ENCODE measurements at regions not wholly inside any gene's neighbourhood (a gene's known extent, or its start where the extent isn't known, plus 50 kb on each side); places are given as distances from the start of the nearest gene placed in this dataset.

DNA sequence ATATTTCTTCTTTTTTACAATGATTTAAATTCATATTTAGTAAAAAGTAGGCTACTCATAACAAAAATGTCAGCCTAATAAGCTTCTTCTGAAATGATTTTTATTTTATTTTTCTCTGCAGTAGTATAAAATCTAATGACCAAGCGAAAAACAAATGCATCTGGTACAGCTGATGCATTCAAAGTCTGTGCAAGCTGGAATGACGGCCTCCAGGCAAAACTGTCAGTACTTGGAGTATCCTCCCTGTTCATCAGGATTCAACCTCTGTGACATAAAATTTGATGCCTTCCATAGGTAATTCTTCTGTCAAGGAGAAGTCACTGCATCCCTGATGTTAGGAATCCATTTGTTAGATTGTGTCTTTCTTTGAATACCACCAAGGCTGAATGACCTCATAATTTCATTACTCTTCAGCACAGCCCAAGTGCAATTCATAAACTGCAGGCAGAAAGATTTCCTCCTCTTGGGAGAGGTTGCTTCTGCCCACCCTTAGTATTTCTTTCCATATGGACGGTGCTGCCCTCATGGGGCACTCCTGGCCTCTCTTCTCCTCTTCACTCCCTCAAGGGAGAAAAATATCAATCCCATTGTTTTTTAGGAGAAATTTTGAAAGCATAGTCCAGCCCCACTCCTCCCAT, 146.4 kb upstream of the STXBP5 start:
- H3K4me3 Mint-ChIP-seq: no peak overlapping the region
- no peaks in the 10 kb centered on the region for H3K9me3 Mint-ChIP-seq
- H3K36me3 Mint-ChIP-seq: peaks cover 1% of the 10 kb centered on the region
- no peak overlapping the region for H3K27ac Mint-ChIP-seq
- H3K4me1 Mint-ChIP-seq: no peaks in the 10 kb centered on the region
- H3K27me3 Mint-ChIP-seq: peaks cover 1% of the 10 kb centered on the region

DNA sequence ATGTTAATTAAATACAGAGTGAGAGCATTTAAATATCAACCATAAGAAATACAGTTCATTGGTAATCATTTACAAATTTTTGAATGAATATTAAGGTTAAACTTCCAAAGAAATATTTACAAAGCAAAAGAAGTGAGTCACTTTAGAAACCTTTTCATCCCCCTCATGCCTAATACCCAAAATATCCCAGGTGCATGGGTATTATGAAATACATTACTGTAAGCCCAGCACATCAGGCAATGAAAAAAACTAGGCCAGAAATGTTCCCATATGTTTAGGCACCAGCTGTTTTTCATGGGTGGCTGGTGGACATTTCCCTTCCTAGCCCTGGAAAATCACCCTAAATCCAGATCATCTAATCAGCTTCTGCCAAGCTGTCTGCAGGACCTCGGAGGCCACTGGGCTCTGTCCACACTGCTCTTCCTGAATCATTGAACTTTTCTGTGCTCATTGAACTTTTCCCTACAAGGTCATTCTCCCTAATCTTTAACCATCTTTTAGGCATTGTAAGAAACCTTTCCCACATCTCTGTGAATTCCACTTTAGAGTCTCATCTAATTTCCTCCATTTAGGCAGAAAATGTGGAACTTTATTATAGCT, 145.3 kb upstream of the STXBP5 start:
- peaks cover 1% of the 10 kb centered on the region for H3K36me3 Mint-ChIP-seq
- no peaks in the 10 kb centered on the region for H3K4me1 Mint-ChIP-seq
- no peak overlapping the region for H3K4me3 Mint-ChIP-seq
- H3K9me3 Mint-ChIP-seq: no peaks in the 10 kb centered on the region
- peaks cover 1% of the 10 kb centered on the region for H3K27me3 Mint-ChIP-seq
- no peak overlapping the region for H3K27ac Mint-ChIP-seq

DNA sequence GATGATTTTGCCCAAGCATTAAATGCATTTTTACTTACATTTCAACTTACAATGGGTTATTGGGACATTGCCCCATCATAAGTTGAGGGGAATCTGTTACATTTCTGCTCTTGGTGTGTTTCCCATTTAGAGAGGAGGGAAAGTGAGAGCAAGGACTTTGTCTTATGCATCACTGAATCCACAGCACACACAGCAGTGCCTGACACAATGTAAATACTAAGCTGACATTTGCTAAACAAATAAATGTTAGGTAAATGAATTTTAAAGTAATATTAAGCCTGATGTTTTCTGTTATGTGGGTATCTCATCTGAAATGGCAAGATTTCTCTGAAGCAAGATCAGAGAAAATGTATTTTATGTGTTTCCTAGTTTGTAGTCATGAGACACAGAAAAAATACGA, 143.6 kb upstream of the STXBP5 start:
- H3K4me1 Mint-ChIP-seq: peaks cover 0 to 5% (median 5%) of the 10 kb centered on the region in 3 donors
- H3K27ac Mint-ChIP-seq: no peak overlapping the region
- peaks cover 3% of the 10 kb centered on the region for H3K27me3 Mint-ChIP-seq
- no peaks in the 10 kb centered on the region for H3K9me3 Mint-ChIP-seq
- peaks cover 5% of the 10 kb centered on the region for H3K36me3 Mint-ChIP-seq
- no peak overlapping the region for H3K4me3 Mint-ChIP-seq

DNA sequence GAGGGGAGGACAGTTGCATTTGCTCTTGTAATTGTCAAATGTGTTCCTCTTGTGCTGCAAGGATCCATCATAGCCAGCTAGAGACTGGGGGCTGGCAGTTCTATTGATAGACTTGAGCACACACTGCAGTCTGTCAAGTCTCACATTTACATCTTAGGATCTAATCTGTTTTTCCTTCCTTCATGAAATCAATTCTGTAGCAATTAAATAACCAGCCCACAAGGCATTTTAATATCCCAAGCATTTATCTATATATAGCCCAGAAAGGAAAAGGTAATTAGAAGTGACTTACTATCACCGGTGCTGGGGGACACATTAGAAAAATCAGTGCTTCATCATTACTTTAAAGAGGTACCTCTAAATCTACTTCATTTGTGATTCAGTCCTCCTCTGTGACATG, 143.0 kb upstream of the STXBP5 start:
- Mint-ChIP-seq H3K36me3 (peaks cover 6% of the 10 kb centered on the region), H3K4me1 (peaks cover 0 to 6% (median 6%) of the 10 kb centered on the region in 3 donors), H3K27me3 (peaks cover 3% of the 10 kb centered on the region), H3K27ac (no peak overlapping the region), H3K4me3 (no peak overlapping the region), H3K9me3 (no peaks in the 10 kb centered on the region)

DNA sequence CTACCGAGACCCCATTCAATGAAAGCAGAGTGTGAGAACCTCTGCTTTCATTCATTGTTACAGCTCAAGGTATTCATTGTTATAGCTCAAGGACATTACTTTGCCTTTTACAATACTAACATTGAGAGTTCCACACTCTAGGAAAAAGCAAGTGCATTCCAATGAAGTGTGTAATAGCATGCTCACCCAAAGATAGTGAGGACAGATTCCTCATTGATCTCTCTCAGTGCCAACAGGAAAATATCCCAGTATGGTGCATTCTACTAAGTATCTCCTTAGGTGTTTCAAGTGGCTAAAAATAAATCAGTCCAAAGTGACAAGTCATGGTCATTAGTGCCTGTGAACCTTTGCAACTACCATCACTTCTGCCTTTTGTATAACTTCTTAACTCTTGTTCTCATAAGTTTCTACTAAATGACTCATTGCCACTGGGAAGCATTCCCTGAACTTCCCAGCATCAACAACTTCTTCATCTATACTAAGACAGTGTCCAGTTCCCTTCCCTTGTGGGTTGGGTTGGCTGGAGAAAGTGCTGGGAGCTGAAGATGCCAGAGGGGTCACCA, 140.7 kb upstream of the STXBP5 start:
- H3K4me3 Mint-ChIP-seq: no peak overlapping the region
- H3K9me3 Mint-ChIP-seq: no peaks in the 10 kb centered on the region
- H3K36me3 Mint-ChIP-seq: peaks cover 7% of the 10 kb centered on the region
- H3K27ac Mint-ChIP-seq: no peak overlapping the region
- peaks cover 3% of the 10 kb centered on the region for H3K27me3 Mint-ChIP-seq
- H3K4me1 Mint-ChIP-seq: peaks cover 0 to 6% (median 6%) of the 10 kb centered on the region in 3 donors

DNA sequence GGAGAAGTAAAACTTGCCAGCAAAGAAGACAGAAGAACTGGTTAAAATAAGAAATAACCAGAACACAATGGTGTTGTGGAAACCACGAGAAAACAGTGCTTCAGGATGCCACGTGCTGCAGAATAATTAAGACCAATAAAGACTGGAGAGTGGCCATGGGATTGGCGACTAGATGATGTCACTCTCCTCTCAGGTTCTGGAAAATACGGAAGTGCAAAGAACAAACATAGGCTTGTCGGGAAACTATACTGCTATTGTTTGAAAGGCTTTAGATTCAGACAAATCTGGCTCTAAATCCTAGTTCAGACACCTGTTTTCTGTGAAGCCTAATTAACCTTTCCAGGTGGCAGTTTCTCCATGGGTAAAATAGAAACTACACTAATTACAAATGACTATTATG, 138.4 kb upstream of the STXBP5 start:
- peaks cover 0 to 6% (median 6%) of the 10 kb centered on the region in 3 donors for H3K4me1 Mint-ChIP-seq

DNA sequence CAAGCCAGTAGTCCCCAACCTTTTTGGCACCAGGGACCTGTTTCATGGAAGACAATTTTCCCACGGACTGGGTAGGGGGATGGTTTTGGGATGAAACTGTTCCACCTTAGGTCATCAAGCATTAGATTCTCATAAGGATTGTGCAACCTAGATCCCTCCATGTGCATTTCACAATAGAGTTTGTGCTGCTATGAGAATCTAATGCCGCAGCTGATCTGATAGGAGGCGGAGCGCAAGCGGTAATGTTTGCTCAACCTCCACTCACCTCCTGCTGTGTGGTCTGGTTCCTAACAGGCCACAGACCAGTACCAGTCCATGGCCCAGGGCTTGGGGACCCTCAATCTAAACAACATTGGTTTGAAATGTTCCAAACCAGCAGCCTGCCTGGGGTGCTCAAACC, 137.0 kb upstream of the STXBP5 start:
- H3K4me1 Mint-ChIP-seq: peaks cover 0 to 6% (median 6%) of the 10 kb centered on the region in 3 donors
- peaks cover 0 to 2% (median 0%) of the 10 kb centered on the region in 3 donors for H3K9me3 Mint-ChIP-seq
- H3K36me3 Mint-ChIP-seq: peaks cover 7% of the 10 kb centered on the region
- no peak overlapping the region for H3K27ac Mint-ChIP-seq
- peaks cover 2% of the 10 kb centered on the region for H3K27me3 Mint-ChIP-seq
- H3K4me3 Mint-ChIP-seq: no peak overlapping the region

More for the DNA sequence above, 138.4 kb upstream of the STXBP5 start:
- H3K36me3 Mint-ChIP-seq: peaks cover 7% of the 10 kb centered on the region
- peaks cover 0 to 2% (median 0%) of the 10 kb centered on the region in 3 donors for H3K9me3 Mint-ChIP-seq
- H3K27ac Mint-ChIP-seq: no peak overlapping the region
- peaks cover 2% of the 10 kb centered on the region for H3K27me3 Mint-ChIP-seq
- H3K4me3 Mint-ChIP-seq: no peak overlapping the region

DNA sequence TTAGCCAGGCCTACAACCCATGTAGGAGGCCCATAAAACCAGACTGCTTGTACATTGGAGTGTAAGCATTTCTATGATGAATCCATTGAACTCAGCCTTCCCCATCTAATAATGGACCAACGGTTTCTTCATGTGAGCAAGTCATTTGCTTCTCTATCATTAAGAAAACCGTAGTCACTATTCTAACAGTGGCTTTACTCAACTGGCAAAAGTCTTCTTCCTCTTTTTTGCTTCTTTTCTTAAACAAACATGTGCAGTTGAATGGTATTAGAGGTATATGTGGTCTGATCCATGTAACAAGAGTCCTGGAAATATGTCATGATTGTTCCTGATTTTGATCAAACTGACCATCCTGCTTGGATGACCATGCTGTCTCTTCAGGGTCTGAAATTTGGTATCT, 132.4 kb upstream of the STXBP5 start:
- Mint-ChIP-seq H3K27ac (no peak overlapping the region), H3K36me3 (no peaks in the 10 kb centered on the region), H3K4me3 (no peak overlapping the region), H3K27me3 (no peaks in the 10 kb centered on the region), H3K4me1 (peaks cover 0 to 2% (median 0%) of the 10 kb centered on the region in 3 donors), H3K9me3 (peaks cover 0 to 2% (median 0%) of the 10 kb centered on the region in 3 donors)

DNA sequence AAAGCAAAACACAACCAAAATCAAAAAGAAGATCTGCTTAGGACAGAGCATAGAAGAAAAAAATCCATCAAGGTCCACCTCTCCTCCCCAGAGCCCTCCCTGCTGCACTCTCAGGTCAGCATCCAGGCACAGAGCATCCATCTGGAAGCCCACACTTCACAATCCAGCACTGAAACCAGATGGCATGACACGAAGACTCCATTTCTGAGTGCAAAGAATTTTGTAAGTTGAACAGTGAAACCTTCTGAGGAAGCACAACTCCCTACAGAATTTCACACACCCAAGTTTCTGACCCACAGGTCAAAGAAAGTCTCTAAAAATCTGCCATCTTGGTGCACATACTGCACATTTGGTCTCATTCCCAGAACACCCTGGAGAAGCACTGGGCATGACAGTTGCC, 128.8 kb upstream of the STXBP5 start:
- Mint-ChIP-seq H3K36me3 (no peaks in the 10 kb centered on the region), H3K27ac (no peak overlapping the region), H3K4me3 (no peak overlapping the region), H3K9me3 (no peaks in the 10 kb centered on the region), H3K4me1 (peaks cover 0 to 2% (median 0%) of the 10 kb centered on the region in 3 donors), H3K27me3 (no peaks in the 10 kb centered on the region)

DNA sequence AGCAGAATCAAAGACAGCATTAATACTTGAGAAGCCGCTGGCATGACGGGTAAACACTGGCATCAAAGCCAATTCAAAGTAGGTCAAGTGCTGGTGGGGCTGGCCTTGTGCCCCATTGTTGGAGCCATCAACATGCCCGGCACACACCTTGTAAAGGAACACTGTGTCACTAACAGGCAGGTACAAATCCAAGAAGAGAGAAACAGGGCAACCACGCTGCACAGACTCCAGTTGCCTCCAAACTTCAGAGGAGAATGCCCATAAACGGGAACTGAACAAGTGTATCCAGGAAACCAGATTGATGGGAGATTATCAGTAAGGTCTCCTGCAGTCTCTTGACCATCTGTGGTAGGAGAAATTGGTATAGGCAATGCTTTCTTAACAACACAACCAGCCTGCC, 127.0 kb upstream of the STXBP5 start:
- Mint-ChIP-seq H3K4me3 (no peak overlapping the region), H3K27ac (no peak overlapping the region), H3K36me3 (no peaks in the 10 kb centered on the region), H3K27me3 (no peaks in the 10 kb centered on the region), H3K4me1 (peaks cover 0 to 2% (median 0%) of the 10 kb centered on the region in 3 donors), H3K9me3 (no peaks in the 10 kb centered on the region)

DNA sequence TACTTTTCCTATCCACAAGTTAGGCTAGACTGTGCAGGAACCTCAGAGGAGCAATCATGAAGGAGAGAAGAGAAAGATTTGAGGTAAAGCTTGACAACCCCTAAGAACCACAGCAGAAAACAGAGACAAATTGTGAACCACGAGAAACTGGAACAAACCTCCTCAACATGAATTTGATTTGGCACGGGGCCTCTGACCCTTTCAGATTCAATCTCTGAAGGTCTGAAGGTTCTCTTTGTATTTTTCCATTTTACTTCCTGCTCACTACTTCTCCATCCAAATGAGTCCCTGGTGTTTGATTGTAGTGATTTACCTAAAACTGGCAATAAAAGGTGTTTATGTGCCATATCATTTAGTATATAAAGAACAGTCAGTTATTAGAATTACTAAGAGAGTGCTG, 126.1 kb upstream of the STXBP5 start:
- no peak overlapping the region for H3K27ac Mint-ChIP-seq
- H3K4me1 Mint-ChIP-seq: peaks cover 0 to 2% (median 0%) of the 10 kb centered on the region in 3 donors
- no peak overlapping the region for H3K4me3 Mint-ChIP-seq
- no peaks in the 10 kb centered on the region for H3K9me3 Mint-ChIP-seq
- no peaks in the 10 kb centered on the region for H3K27me3 Mint-ChIP-seq
- peaks cover under 1% of the 10 kb centered on the region for H3K36me3 Mint-ChIP-seq

DNA sequence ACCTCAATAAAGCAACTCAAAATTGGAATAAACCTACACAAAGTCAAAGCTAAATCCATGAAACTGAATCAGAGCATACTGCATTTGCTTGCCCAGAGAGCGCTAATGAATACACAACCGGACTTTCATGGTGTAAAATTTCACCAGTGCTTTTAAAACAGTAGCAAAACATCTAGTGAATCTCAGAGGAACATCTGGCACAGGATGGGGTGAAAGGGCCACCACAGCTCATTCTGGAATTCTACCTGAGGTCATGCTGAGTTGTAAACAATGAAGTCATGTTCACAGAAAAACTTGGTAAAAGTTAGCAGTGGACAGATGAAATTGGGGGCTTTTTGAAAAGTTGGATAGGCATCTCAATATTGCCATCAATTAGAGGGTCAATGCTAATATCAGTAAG, 125.6 kb upstream of the STXBP5 start:
- Mint-ChIP-seq H3K4me3 (no peak overlapping the region), H3K27ac (no peak overlapping the region), H3K4me1 (peaks cover 0 to under 1% (median 0%) of the 10 kb centered on the region in 3 donors), H3K27me3 (no peaks in the 10 kb centered on the region), H3K36me3 (peaks cover 2% of the 10 kb centered on the region), H3K9me3 (no peaks in the 10 kb centered on the region)

DNA sequence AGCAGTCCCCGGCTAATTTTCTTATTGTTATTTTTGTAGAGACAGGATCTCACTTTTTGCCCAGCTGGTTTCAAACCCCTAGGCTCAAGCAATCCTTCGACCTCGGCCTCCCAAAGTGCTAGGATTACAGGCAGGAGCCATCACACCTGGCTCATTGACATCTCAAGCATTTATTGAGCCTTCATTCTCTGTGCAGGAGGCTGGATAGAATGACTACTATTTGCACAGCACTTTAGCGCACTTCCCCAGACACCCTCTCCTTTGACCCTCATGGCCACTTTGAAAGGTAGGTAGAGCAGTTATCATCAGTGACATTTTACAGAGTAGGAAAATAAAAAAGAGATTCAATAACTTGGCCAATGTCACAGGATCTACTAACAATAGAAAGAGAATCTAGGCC, 124.0 kb upstream of the STXBP5 start:
- Mint-ChIP-seq H3K27ac (no peak overlapping the region), H3K27me3 (no peaks in the 10 kb centered on the region), H3K36me3 (peaks cover 2% of the 10 kb centered on the region), H3K9me3 (no peaks in the 10 kb centered on the region), H3K4me3 (no peak overlapping the region), H3K4me1 (no peaks in the 10 kb centered on the region)

DNA sequence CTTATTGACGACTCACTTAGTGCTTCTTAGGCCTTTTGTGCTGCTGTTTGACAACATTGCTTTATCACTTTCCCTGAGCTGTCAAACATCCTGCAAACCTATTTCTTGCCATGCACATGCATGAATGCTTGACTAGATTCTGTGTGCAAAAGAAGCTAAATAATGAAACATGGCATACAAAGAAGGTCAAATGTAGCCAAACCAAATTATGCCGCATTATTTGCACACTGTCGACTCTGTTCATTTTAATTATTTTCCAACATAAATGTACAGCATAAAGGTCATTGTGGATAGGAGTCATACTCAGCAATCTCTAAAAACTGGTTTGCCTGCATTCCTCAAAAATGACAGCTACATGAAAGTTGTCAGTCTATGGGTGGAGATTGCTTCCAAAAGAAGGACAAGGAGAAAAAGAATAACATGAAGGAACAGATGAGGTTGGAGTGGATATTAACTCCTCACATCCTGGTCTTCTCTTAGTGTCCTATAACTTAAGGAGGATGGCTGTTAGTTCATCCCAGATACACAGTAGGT, 123.1 kb upstream of the STXBP5 start:
- no peak overlapping the region for H3K27ac Mint-ChIP-seq
- H3K4me3 Mint-ChIP-seq: no peak overlapping the region
- no peaks in the 10 kb centered on the region for H3K27me3 Mint-ChIP-seq
- no peaks in the 10 kb centered on the region for H3K4me1 Mint-ChIP-seq
- H3K9me3 Mint-ChIP-seq: no peaks in the 10 kb centered on the region
- H3K36me3 Mint-ChIP-seq: peaks cover 2% of the 10 kb centered on the region

DNA sequence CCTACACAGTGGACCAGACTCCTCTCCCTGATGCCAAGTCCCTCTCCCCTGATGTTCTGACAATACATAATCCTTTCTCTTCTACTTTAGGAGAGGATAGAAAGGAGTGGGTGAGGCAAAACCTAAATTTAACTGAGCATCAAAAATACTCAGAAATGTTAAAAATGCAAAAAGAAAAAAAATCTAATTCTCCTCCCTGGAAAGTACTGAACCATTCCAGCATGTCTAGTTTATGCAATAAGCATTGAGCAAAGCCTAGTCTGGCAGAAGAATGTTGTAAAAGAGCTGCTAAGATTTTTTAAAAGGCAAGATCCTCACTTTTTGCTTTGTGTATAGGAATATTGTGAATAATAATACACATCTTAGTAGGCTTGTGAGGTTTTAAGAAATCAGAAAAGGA, 116.6 kb upstream of the STXBP5 start:
- no peak overlapping the region for H3K4me3 Mint-ChIP-seq
- H3K27ac Mint-ChIP-seq: no peak overlapping the region
- H3K27me3 Mint-ChIP-seq: no peaks in the 10 kb centered on the region
- H3K36me3 Mint-ChIP-seq: peaks cover 2% of the 10 kb centered on the region
- peaks cover 0 to 6% (median 0%) of the 10 kb centered on the region in 3 donors for H3K9me3 Mint-ChIP-seq
- H3K4me1 Mint-ChIP-seq: no peaks in the 10 kb centered on the region

DNA sequence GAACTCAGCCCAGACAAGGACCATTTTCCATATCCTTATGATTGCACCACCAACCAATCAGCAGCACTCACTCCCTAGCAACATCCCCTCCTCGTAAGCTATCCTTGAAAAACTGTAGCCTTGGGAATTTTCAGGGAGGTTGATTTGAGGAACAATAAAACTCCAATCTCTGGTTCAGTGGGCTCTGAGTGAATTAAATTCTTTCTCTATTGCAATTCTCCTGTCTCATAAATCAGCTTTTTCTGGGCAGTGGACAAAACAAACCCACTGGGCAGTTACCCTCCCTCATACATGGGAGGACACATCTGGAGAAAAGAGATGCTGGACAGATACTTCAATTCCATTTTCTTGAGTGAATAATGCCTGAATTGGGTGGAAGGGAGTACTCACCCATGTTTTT, 115.4 kb upstream of the STXBP5 start:
- H3K9me3 Mint-ChIP-seq: peaks cover 0 to 6% (median 0%) of the 10 kb centered on the region in 3 donors
- no peak overlapping the region for H3K4me3 Mint-ChIP-seq
- H3K27me3 Mint-ChIP-seq: no peaks in the 10 kb centered on the region
- no peaks in the 10 kb centered on the region for H3K4me1 Mint-ChIP-seq
- H3K36me3 Mint-ChIP-seq: no peaks in the 10 kb centered on the region
- H3K27ac Mint-ChIP-seq: no peak overlapping the region

All from IgD-negative memory B cell (primary cell).